Transverse colon (tissue), 4 donors: ENCODE measurements at regions not wholly inside any gene's neighbourhood (a gene's known extent, or its start where the extent isn't known, plus 50 kb on each side); places are given as distances from the start of the nearest gene placed in this dataset.
A peak's percentile ranks its signal among the peaks of the same experiment; 100 is the strongest.

Source experiments
- DNase-seq: peaks from one replicate; pipeline ENCODE4 v3.0.0-alpha.2; 2019
- H3K27ac ChIP-seq, 4 donors: fragments of 200-600 bp; sonication (generic); 2 replicates each; pipeline ENCODE4 v1.5.1; 2016 to 2018; ENCODE audit warnings: inconsistent platforms in 4 of 4
- H3K27me3 ChIP-seq: fragments of 200-600 bp; sonication (generic); 2 replicates; pipeline ENCODE4 v1.5.1; 2017; ENCODE audit warnings: inconsistent platforms
- H3K36me3 ChIP-seq, 4 donors: fragments of 200-600 bp; sonication (generic); 2 replicates each; pipeline ENCODE4 v1.5.1; 2017 to 2019; ENCODE audit warnings: inconsistent platforms in 4 of 4
- H3K4me1 ChIP-seq, 4 donors: fragments of 200-600 bp; sonication (generic); 2 replicates each; pipeline ENCODE4 v1.5.1; 2017 to 2020; ENCODE audit warnings: inconsistent platforms in 4 of 4
- H3K4me3 ChIP-seq, 4 donors: fragments of 200-600 bp; sonication (generic); 1 replicate in 1 of 4; 2 replicates in 3 of 4; pipeline versions ENCODE4 v1.5.1 to v1.6.1; 2017 to 2019; ENCODE audit warnings: inconsistent platforms in 4 of 4
- H3K9me3 ChIP-seq, 2 donors: fragments of 200-600 bp; sonication (generic); 2 replicates each; pipeline ENCODE4 v1.5.1; 2017 to 2019; ENCODE audit warnings: inconsistent platforms in 2 of 2
- EP300 ChIP-seq: sonication (generic); formaldehyde crosslinking; IDR thresholded peaks from one replicate; pipeline ENCODE4 v1.6.1; 2017; ENCODE audit warnings: antibody characterized with exemption, low read depth
- POLR2A ChIP-seq: fragments of 450-650 bp; IDR thresholded peaks from one replicate; pipeline ENCODE4 v1.6.1; 2016; ENCODE audit warnings: antibody characterized with exemption, mild to moderate bottlenecking, moderate library complexity
- POLR2AphosphoS5 ChIP-seq, 3 donors: sonication (generic); formaldehyde crosslinking; IDR thresholded peaks; one replicate each; pipeline ENCODE4 v1.6.1; 2016; ENCODE audit warnings: antibody characterized with exemption in 3 of 3
- WGBS, 2 donors: methylation state at CpG; one replicate each; pipeline ENCODE4 v1.1.5; 2018; ENCODE audit warnings: low coverage in 1 of 2; 5-methylcytosine and 5-hydroxymethylcytosine counted together
- in situ Hi-C, 4 donors: fragments of 200-750 bp; cut with MboI; loops; one replicate each; pipeline versions ENCODE4 v1.15.0 to v1.15.1; 2017; ENCODE audit warnings: low sequenced_read_pairs in 3 of 4, low pct_ligation_motif_present in 1 of 4, low pct_unique_long_range_greater_than_20kb in 1 of 4
- intact Hi-C: fragments of 100-400 bp; cut with DNase I; formaldehyde crosslinking; loops from one replicate; pipeline ENCODE4 v1.15.1; 2023; ENCODE audit warnings: low total_unique reads
- TF ChIP-seq, protein P1 (sequence below), 5 experiments: fragments of 200-600 bp in 3 of 5; fragments of 450-650 bp in 2 of 5; sonication (generic) in 3 of 5; IDR thresholded peaks; 1 replicate in 2 of 5; 2 replicates in 3 of 5; pipeline ENCODE4 v1.5.1; 2016 to 2017; ENCODE audit warnings: antibody characterized with exemption in 5 of 5, inconsistent platforms in 3 of 5, mild to moderate bottlenecking in 2 of 5, moderate library complexity in 1 of 5

DNA sequence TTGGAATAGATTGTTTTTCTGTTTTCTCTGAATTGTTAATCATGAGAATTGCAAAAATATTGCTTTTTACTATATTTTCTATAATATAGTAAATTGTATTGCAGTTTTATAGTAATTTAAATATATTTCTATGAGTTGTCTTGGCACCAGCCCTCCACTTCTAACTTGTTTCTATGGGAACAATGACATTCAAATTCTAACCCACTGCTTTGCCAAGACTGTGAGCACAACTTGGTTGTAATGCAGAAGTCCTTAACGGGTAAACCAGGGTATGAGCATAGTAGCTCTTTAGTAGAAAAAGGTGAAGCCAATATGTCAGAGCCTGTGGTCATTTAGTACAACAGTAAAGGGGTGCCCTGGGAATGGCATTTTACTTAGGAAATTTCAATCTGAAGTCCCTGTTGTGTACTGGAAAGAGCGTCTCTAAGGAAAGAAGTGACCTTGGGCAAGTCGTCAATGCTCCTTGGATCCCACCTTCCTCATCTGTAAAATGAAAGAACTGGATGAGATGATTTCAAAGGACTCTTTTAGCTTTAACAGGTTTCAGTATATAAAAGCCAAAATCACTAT, 283.3 kb downstream of the ATP23 start:
- H3K27me3 ChIP-seq: no peaks in the 10 kb centered on the region
- H3K4me3 ChIP-seq: no peak overlapping the region
- H3K9me3 ChIP-seq: no peaks in the 10 kb centered on the region
- DNase-seq: no peak
- intact Hi-C loops: no loop called here
- WGBS, 2 donors: 71 to 76% methylated on average over 3 of the region's 3 CpGs
- no peaks in the 10 kb centered on the region for H3K36me3 ChIP-seq
- no peaks in the 10 kb centered on the region for H3K4me1 ChIP-seq
- TF ChIP-seq, protein P1, sequence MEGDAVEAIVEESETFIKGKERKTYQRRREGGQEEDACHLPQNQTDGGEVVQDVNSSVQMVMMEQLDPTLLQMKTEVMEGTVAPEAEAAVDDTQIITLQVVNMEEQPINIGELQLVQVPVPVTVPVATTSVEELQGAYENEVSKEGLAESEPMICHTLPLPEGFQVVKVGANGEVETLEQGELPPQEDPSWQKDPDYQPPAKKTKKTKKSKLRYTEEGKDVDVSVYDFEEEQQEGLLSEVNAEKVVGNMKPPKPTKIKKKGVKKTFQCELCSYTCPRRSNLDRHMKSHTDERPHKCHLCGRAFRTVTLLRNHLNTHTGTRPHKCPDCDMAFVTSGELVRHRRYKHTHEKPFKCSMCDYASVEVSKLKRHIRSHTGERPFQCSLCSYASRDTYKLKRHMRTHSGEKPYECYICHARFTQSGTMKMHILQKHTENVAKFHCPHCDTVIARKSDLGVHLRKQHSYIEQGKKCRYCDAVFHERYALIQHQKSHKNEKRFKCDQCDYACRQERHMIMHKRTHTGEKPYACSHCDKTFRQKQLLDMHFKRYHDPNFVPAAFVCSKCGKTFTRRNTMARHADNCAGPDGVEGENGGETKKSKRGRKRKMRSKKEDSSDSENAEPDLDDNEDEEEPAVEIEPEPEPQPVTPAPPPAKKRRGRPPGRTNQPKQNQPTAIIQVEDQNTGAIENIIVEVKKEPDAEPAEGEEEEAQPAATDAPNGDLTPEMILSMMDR (IDR thresholded peaks at IDR 0.05): no peak
- TF ChIP-seq POLR2AphosphoS5 (IDR thresholded peaks at IDR 0.05) (no peak), EP300 (no peak), POLR2A (no peak)
- H3K27ac ChIP-seq: no peak overlapping the region
- in situ Hi-C loops: no loop called here

DNA sequence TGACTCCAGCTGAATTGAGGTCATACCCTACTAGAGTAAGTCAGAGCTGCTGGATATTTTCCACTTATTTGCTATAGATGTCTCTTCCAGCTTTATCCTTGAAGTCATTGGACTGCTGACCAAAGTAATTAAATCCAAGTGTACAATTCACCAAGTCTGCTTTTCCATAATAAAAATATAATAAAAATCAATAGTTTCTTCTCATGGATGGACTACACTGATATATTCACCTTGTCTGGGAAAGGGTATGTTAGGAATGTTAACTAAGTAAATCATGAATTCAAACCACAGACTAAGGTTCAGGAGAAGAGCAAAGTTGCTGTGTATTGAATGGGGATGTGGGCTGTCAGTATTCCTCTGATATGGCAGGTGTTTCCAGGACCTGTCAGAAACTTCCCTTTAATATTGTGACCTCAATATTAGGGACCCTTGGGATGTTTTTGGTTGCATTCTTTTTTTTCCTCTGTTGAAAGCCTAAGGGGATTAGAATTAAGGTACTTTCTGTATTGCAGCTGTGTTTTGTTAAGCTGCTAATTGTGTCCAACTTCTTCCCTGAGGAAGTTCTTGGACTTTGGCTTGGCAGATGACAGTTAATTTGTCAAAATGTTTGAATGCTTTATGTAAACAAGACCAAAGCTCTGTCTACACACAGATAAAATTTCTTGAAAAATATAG, 284.0 kb downstream of the ATP23 start:
- H3K4me3 ChIP-seq: no peak overlapping the region
- H3K9me3 ChIP-seq: no peaks in the 10 kb centered on the region
- in situ Hi-C loops: no loop called here
- no peaks in the 10 kb centered on the region for H3K27me3 ChIP-seq
- H3K27ac ChIP-seq: no peak overlapping the region
- TF ChIP-seq POLR2AphosphoS5 (IDR thresholded peaks at IDR 0.05) (no peak), EP300 (no peak), POLR2A (no peak)
- TF ChIP-seq, protein P1 (IDR thresholded peaks at IDR 0.05): no peak
- no peaks in the 10 kb centered on the region for H3K4me1 ChIP-seq
- H3K36me3 ChIP-seq: no peaks in the 10 kb centered on the region
- DNase-seq: no peak
- intact Hi-C loops: no loop called here

DNA sequence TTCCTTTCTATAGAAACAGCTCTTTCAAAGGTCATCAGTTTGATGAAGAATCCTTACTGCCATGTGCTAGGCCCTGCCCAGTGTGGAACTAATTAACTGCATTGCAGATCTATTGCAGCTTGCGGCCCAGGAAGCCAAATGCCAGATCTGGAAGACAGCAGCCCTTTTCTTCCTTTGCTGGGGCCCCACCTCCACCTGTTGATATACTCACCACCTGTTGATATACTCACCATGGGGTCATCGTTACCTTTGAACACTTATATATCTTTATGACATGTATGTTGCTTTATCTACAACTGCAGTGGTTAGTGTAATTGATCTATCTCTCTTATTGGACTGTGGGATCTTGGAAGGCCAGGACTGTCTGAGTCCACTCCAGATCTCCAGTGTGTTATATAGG, 292.5 kb downstream of the ATP23 start:
- in situ Hi-C loops: no loop called here
- 20 to 46% methylated on average over 1 to 2 of the region's 2 CpGs for WGBS, 2 donors

DNA sequence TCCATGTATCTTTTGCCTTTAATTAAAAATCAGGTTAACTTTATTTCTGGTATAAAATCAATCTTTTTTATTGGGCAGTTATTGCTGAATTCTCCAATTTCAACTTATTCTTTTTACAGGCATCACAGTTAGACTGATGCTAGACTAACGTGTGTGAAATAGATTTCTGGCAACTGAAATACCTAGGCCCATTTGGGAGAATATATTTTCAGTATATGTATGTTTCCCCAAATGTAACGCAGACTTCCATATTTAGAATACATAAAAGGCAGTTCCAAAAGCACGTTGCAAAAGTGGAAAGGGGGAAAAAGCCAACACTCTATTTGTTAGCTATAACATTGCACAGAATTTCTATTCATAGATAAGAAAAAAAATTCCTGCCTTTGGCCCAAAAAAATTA, 297.0 kb downstream of the ATP23 start:
- Histone ChIP-seq H3K27me3 (no peaks in the 10 kb centered on the region), H3K27ac (no peak overlapping the region), H3K36me3 (no peaks in the 10 kb centered on the region), H3K4me3 (no peak overlapping the region), H3K9me3 (no peaks in the 10 kb centered on the region), H3K4me1 (no peaks in the 10 kb centered on the region)
- in situ Hi-C loops (no loop called here), intact Hi-C loops (no loop called here)
- TF ChIP-seq, protein P1 (IDR thresholded peaks at IDR 0.05): no peak
- no peak for TF ChIP-seq POLR2A
- no peak for TF ChIP-seq POLR2AphosphoS5 (IDR thresholded peaks at IDR 0.05)
- no peak for TF ChIP-seq EP300
- 69 to 86% methylated on average over 3 of the region's 3 CpGs for WGBS, 2 donors
- no peak for DNase-seq

More for the DNA sequence above, 292.5 kb downstream of the ATP23 start:
- Histone ChIP-seq H3K4me1 (no peaks in the 10 kb centered on the region), H3K36me3 (no peaks in the 10 kb centered on the region), H3K27me3 (no peaks in the 10 kb centered on the region), H3K9me3 (no peaks in the 10 kb centered on the region), H3K4me3 (no peak overlapping the region), H3K27ac (peak overlapping the region in 1 of 4 donors; percentile 13)
- TF ChIP-seq, protein P1 (IDR thresholded peaks at IDR 0.05): no peak
- TF ChIP-seq POLR2AphosphoS5 (IDR thresholded peaks at IDR 0.05) (no peak), EP300 (no peak), POLR2A (no peak)
- intact Hi-C loops: no loop called here
- peak; percentile 31 for DNase-seq
